ENCODE measurements at regions not wholly inside any gene's neighbourhood (a gene's known extent, or its start where the extent isn't known, plus 50 kb on each side); places are given as distances from the start of the nearest gene placed in this dataset.

- TF ChIP-seq POLR2A (IDR thresholded peaks at IDR 0.05): no peak
- TF ChIP-seq, protein P1, sequence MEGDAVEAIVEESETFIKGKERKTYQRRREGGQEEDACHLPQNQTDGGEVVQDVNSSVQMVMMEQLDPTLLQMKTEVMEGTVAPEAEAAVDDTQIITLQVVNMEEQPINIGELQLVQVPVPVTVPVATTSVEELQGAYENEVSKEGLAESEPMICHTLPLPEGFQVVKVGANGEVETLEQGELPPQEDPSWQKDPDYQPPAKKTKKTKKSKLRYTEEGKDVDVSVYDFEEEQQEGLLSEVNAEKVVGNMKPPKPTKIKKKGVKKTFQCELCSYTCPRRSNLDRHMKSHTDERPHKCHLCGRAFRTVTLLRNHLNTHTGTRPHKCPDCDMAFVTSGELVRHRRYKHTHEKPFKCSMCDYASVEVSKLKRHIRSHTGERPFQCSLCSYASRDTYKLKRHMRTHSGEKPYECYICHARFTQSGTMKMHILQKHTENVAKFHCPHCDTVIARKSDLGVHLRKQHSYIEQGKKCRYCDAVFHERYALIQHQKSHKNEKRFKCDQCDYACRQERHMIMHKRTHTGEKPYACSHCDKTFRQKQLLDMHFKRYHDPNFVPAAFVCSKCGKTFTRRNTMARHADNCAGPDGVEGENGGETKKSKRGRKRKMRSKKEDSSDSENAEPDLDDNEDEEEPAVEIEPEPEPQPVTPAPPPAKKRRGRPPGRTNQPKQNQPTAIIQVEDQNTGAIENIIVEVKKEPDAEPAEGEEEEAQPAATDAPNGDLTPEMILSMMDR (IDR thresholded peaks at IDR 0.05): no peak
Measured at GRCh38 chr5:120098426-120098825, 365.7 kb upstream of the PRR16 start.
